Activated gamma-delta T cell treated with anti-CD3 and anti-CD28 coated beads, Interleukin-2, amount 50 U/mL, for 16 hours (primary cell): ENCODE measurements at regions not wholly inside any gene's neighbourhood (a gene's known extent, or its start where the extent isn't known, plus 50 kb on each side); places are given as distances from the start of the nearest gene placed in this dataset.

Experiments
- DNase-seq: peaks from one replicate; pipeline ENCODE4 v3.0.0-alpha.2; 2020; ENCODE audit warnings: low read depth

DNA sequence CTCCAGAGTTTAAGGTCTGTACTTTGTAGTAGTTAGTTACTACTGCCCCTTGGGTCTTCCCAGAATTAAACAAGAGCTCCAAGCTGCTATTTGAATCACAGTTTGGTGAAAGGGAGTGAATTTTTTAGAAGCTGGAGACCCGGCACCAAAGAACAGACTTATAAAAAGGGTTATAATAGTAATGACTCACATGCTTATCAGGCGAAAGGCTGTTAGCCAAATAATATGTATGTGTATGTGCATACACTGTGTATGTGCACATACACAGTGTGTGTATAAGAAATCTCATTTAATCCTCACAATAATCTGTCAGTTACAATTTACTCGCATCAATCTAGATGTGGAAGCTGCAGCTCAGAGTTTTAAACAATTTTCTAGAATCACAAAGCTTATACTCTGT is 59.5 kb upstream of the ITGA1 start:
- no peak for DNase-seq

- DNase-seq = no peak
Observed at GRCh38 chr5:52728686-52729085, 59.0 kb upstream of the ITGA1 start.

DNA sequence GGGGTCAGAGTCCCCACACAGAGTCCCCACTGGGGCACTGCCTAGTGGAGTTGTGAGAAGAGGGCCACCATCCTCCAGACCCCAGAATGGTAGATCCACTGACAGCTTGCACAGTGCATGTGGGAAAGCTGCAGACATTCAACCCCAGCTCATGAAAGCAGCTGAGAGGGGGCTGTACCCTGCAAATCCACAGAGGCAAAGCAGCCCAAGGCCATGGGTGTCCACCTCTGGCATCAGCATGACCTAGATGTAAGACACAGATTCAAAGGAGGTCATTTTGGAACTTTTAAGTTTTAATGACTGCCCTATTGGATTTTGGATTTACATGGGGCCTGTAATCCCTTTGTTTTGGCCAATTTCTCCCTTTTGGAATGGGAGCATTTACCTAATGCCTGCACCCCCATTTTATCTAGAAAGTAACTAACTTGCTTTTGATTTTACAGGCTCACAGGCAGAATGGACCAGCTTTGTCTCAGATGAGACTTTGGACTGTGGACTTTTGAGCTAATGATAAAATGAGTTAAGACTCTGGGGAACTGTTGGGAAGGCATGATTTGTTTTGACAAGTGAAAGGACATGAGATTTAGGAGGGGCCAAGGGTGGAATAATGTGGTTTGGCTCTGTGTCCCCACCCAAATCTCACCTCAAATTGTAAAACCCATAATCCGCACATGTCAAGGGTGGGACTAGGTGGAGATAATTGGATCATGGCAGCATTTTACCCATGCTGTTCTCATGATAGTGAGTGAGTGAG is 56.3 kb upstream of the ITGA1 start:
- DNase-seq = no peak

DNA sequence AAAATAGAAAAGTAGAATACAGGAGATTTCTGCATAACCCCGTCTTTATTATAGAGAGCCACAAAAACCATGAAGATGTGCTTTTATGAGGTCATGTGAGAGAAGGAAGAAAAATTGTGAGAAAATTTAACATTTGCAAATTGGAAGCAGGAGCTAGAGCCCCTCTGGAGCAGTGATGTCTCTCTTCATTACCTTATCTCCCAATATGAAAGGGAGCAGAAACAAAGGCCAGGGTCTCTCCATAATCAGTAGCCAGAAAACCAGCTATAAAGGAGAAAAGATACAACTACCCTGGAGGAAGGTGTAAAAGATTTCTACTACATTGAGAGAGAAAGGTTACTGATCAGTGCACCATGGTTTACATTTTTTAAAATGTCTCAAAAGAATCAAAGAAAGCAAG is 53.2 kb upstream of the ITGA1 start:
- no peak for DNase-seq

DNA sequence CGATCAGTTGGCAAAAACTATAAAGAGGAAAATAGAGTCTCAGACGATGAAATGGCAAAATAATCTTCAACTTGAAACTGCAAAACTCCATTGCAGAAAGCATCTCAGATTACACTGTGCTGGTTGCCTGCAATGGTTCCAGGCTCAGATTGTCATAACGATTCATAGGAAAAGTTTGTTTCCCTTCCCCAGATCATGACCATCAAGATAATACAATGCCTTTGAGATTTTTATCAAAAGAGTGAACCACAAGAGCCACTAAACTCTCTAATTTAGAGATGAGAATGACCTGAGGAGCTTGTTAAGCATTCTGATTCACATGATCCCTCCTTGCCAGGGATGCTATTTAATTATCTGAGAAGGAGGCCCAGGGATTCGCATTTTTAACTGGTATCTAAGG is 52.6 kb upstream of the ITGA1 start:
- DNase-seq = no peak
